BE2C (cell line): ENCODE measurements at regions not wholly inside any gene's neighbourhood (a gene's known extent, or its start where the extent isn't known, plus 50 kb on each side); places are given as distances from the start of the nearest gene placed in this dataset.
A peak's percentile ranks its signal among the peaks of the same experiment; 100 is the strongest.

Experiments used
- DNase-seq: peaks from one replicate; pipeline ENCODE4 v3.0.0-alpha.2; 2020
- H3K27me3 ChIP-seq: fragments of 250-450 bp; sonication (Bioruptor Pico); 2 replicates; pipeline ENCODE4 v1.5.1; 2020; ENCODE audit warnings: mild to moderate bottlenecking
- H3K36me3 ChIP-seq: fragments of 250-450 bp; sonication (Bioruptor Pico); 2 replicates; pipeline ENCODE4 v1.5.1; 2020; ENCODE audit warnings: mild to moderate bottlenecking
- H3K4me1 ChIP-seq: fragments of 250-450 bp; sonication (Bioruptor Pico); 2 replicates; pipeline ENCODE4 v1.5.1; 2020
- H3K4me3 ChIP-seq: 2 replicates; pipeline ENCODE4 v1.5.1; 2011; ENCODE audit warnings: low read depth, low read length
- H3K9me3 ChIP-seq: fragments of 250-450 bp; sonication (Bioruptor Pico); 2 replicates; pipeline ENCODE4 v1.5.1; 2020
- TF ChIP-seq, protein P1 (sequence below): IDR thresholded peaks from 2 replicates; pipeline ENCODE4 v1.5.1; 2012; ENCODE audit warnings: mild to moderate bottlenecking, low read depth, low read length

DNA sequence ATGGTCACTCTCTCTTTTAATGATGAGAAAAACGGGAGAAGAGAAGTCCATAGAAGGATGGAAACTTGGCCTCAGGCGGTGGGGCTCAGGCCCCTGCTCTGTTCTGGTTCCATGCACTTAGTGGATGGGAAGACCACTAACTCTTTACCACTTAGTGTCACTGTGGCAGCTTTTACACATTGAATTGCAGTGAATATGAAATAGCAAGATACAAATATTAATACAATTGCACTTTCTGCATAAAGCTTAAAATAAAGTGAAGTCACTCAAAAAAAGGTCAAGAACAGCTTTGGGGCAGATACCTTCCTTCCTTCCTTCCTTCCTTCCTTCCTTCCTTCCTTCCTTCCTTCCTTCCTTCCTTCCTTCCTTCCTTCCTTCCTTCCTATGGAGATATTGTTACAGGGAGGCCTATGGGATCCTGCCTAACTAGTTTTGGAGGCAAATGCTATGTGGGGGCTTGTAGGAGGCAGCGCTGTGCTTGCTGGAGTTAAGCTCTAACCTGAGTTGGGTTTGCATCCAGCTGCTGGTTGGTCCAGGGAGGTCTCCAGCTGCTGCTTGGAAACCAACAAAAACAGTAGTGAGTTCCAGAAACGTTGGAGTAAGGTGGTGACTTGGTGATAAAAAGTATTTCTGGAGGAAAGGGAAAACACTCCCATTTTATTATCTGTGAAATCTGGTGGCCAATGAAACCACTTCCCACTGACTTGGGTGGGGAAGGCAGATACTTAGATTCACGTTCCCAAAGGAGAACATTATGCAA is 62.3 kb upstream of the NKX2-2 start:
- no peak overlapping the region for H3K4me3 ChIP-seq
- H3K9me3 ChIP-seq, result no peaks in the 10 kb centered on the region
- no peaks in the 10 kb centered on the region for H3K36me3 ChIP-seq
- TF ChIP-seq, protein P1, sequence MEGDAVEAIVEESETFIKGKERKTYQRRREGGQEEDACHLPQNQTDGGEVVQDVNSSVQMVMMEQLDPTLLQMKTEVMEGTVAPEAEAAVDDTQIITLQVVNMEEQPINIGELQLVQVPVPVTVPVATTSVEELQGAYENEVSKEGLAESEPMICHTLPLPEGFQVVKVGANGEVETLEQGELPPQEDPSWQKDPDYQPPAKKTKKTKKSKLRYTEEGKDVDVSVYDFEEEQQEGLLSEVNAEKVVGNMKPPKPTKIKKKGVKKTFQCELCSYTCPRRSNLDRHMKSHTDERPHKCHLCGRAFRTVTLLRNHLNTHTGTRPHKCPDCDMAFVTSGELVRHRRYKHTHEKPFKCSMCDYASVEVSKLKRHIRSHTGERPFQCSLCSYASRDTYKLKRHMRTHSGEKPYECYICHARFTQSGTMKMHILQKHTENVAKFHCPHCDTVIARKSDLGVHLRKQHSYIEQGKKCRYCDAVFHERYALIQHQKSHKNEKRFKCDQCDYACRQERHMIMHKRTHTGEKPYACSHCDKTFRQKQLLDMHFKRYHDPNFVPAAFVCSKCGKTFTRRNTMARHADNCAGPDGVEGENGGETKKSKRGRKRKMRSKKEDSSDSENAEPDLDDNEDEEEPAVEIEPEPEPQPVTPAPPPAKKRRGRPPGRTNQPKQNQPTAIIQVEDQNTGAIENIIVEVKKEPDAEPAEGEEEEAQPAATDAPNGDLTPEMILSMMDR, result no peak
- no peaks in the 10 kb centered on the region for H3K4me1 ChIP-seq
- peaks cover 18% of the 10 kb centered on the region for H3K27me3 ChIP-seq
- no peak for DNase-seq

GRCh38 chr20:21575167-21575566 is 61.3 kb upstream of the NKX2-2 start:
- no peak overlapping the region for H3K4me3 ChIP-seq
- H3K9me3 ChIP-seq, result no peaks in the 10 kb centered on the region
- TF ChIP-seq, protein P1, result no peak
- DNase-seq, result no peak
- no peaks in the 10 kb centered on the region for H3K4me1 ChIP-seq
- no peaks in the 10 kb centered on the region for H3K36me3 ChIP-seq
- H3K27me3 ChIP-seq, result peaks cover 12% of the 10 kb centered on the region

DNA sequence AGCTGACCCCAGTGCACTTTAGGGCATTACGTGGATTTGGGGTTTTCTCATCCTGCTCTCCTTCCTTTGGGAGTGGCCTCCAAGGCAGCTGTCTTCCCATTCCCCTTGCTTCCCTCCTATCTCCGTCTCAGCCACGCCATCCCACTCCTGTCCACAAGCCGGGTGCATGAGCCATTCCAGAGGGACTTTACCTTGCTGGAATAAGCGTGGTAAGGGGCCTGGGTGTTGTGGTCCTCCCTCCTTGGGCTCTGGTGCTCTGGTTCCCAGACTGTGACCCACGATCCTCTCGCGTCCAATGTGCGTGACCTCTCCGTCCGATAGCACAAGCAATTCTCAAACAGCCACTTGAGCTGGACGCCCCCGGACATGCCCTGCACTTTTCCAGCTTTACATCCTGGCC is 60.6 kb upstream of the NKX2-2 start:
- H3K36me3 ChIP-seq, result no peaks in the 10 kb centered on the region
- DNase-seq, result no peak
- H3K4me1 ChIP-seq, result no peaks in the 10 kb centered on the region
- H3K9me3 ChIP-seq, result no peaks in the 10 kb centered on the region
- no peak overlapping the region for H3K4me3 ChIP-seq
- peaks cover 12% of the 10 kb centered on the region for H3K27me3 ChIP-seq
- TF ChIP-seq, protein P1, result no peak

- peaks cover 16% of the 10 kb centered on the region for H3K27me3 ChIP-seq
- DNase-seq, result no peak
- H3K9me3 ChIP-seq, result no peaks in the 10 kb centered on the region
- no peak overlapping the region for H3K4me3 ChIP-seq
- H3K36me3 ChIP-seq, result no peaks in the 10 kb centered on the region
- TF ChIP-seq, protein P1, result no peak
- H3K4me1 ChIP-seq, result no peaks in the 10 kb centered on the region
Measured at GRCh38 chr20:21573259-21573658, 59.4 kb upstream of the NKX2-2 start.

- Histone ChIP-seq H3K27me3 (peaks cover 22% of the 10 kb centered on the region), H3K4me1 (no peaks in the 10 kb centered on the region), H3K9me3 (no peaks in the 10 kb centered on the region), H3K36me3 (no peaks in the 10 kb centered on the region), H3K4me3 (no peak overlapping the region)
- TF ChIP-seq, protein P1, result peak; percentile 86
- DNase-seq, result peak; percentile 25
Measured at GRCh38 chr20:21571841-21572690, 58.2 kb upstream of the NKX2-2 start.
